ENCODE measurements at regions not wholly inside any gene's neighbourhood (a gene's known extent, or its start where the extent isn't known, plus 50 kb on each side); places are given as distances from the start of the nearest gene placed in this dataset.
A peak's percentile ranks its signal among the peaks of the same experiment; 100 is the strongest.

- H3K4me3 ChIP-seq (ENCODE audit: control insufficient read depth, low read depth, low read length), result no peak overlapping the region
- no peak for DNase-seq (ENCODE audit: low read depth)
- no peak for TF ChIP-seq CTCF (conservative IDR thresholded peaks at IDR 0.05; ENCODE audit: control insufficient read depth, insufficient read depth, low read depth, low read length)
Observed at GRCh38 chr9:110106661-110107060, 101.3 kb downstream of the C9orf152 start.

- no peak for DNase-seq (ENCODE audit: low read depth)
- H3K4me3 ChIP-seq (ENCODE audit: control insufficient read depth, low read depth, low read length), result no peak overlapping the region
- TF ChIP-seq CTCF (conservative IDR thresholded peaks at IDR 0.05; ENCODE audit: control insufficient read depth, insufficient read depth, low read depth, low read length), result no peak
Observed at GRCh38 chr9:110109333-110110092, 98.4 kb downstream of the C9orf152 start.

- no peak overlapping the region for H3K4me3 ChIP-seq (ENCODE audit: control insufficient read depth, low read depth, low read length)
- TF ChIP-seq CTCF (conservative IDR thresholded peaks at IDR 0.05; ENCODE audit: control insufficient read depth, insufficient read depth, low read depth, low read length), result no peak
- no peak for DNase-seq (ENCODE audit: low read depth)
Observed at GRCh38 chr9:110110154-110110553, 97.8 kb downstream of the C9orf152 start.

GRCh38 chr9:110111868-110112267, 96.1 kb downstream of the C9orf152 start:
- no peak overlapping the region for H3K4me3 ChIP-seq (ENCODE audit: control insufficient read depth, low read depth, low read length)
- no peak for DNase-seq (ENCODE audit: low read depth)
- no peak for TF ChIP-seq CTCF (conservative IDR thresholded peaks at IDR 0.05; ENCODE audit: control insufficient read depth, insufficient read depth, low read depth, low read length)

- H3K4me3 ChIP-seq (ENCODE audit: control insufficient read depth, low read depth, low read length), result no peak overlapping the region
- DNase-seq (ENCODE audit: low read depth), result no peak
- TF ChIP-seq CTCF (conservative IDR thresholded peaks at IDR 0.05; ENCODE audit: control insufficient read depth, insufficient read depth, low read depth, low read length), result no peak
Observed at GRCh38 chr9:110112792-110113191, 95.2 kb downstream of the C9orf152 start.

- DNase-seq (ENCODE audit: low read depth), result peak; percentile 61
- TF ChIP-seq CTCF (conservative IDR thresholded peaks at IDR 0.05; ENCODE audit: control insufficient read depth, insufficient read depth, low read depth, low read length), result no peak
- H3K4me3 ChIP-seq (ENCODE audit: control insufficient read depth, low read depth, low read length), result no peak overlapping the region
Observed at GRCh38 chr9:110114086-110114858, 93.7 kb downstream of the C9orf152 start.
